KOPT-K1 (cell line): ENCODE measurements at regions not wholly inside any gene's neighbourhood (a gene's known extent, or its start where the extent isn't known, plus 50 kb on each side); places are given as distances from the start of the nearest gene placed in this dataset.

Source experiments
- H3K27ac ChIP-seq: fragments of 200-600 bp; sonication (generic); 2 replicates; pipeline ENCODE4 v1.5.1; 2016; ENCODE audit warnings: antibody characterized with exemption, mild to moderate bottlenecking, low read depth, low read length; ENCODE audit not compliant: poor library complexity, severe bottlenecking
- H3K36me3 ChIP-seq: fragments of 200-600 bp; sonication (generic); 2 replicates; pipeline ENCODE4 v1.5.1; 2017; ENCODE audit warnings: antibody characterized with exemption, mild to moderate bottlenecking, low read length, moderate library complexity; ENCODE audit not compliant: insufficient read depth
- H3K9me3 ChIP-seq: fragments of 200-600 bp; sonication (generic); 2 replicates; pipeline ENCODE4 v1.5.1; 2017; ENCODE audit warnings: antibody characterized with exemption, low read length, mild to moderate bottlenecking; ENCODE audit not compliant: insufficient read depth, poor library complexity, severe bottlenecking

DNA sequence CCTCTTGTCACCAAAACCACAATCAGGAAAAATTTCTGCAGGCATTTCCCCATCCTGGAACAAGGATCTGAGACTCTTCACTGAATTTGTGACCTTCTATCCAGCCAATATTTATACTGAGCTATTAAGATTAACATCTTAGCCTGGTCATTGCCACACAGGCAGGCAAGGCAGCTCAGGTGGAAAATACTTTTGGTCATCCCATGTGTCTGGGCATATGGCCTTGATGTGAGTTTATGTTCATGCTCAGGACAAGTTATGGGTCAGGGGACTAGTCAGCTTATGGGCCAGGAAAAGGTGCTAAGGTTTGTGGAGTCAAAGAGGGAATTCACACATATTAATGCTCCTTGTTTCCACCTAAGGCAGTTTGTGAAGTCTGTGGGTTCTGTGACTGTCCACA is 124.3 kb upstream of the TOP3B start:
- no peak overlapping the region for H3K27ac ChIP-seq
- no peaks in the 10 kb centered on the region for H3K9me3 ChIP-seq
- H3K36me3 ChIP-seq: no peaks in the 10 kb centered on the region

DNA sequence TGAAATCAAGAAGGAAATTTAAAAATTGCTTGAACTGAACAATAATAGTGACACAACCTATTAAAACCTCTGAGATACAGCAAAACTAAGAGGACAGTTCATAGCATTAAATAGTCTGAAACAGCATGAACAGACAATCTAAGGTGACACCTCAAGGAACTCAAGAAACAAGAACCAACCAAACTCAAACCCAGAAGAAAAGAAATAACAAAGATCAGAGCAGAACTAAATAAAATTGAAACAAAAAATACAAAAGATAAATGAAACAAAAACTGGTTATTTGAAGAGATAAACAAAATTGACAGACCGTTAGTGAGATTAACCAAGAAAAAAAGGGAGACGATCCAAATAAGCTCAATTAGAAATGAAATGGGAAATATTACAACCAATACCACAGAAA is 122.8 kb upstream of the TOP3B start:
- H3K9me3 ChIP-seq: no peaks in the 10 kb centered on the region
- H3K36me3 ChIP-seq: no peaks in the 10 kb centered on the region
- no peak overlapping the region for H3K27ac ChIP-seq

DNA sequence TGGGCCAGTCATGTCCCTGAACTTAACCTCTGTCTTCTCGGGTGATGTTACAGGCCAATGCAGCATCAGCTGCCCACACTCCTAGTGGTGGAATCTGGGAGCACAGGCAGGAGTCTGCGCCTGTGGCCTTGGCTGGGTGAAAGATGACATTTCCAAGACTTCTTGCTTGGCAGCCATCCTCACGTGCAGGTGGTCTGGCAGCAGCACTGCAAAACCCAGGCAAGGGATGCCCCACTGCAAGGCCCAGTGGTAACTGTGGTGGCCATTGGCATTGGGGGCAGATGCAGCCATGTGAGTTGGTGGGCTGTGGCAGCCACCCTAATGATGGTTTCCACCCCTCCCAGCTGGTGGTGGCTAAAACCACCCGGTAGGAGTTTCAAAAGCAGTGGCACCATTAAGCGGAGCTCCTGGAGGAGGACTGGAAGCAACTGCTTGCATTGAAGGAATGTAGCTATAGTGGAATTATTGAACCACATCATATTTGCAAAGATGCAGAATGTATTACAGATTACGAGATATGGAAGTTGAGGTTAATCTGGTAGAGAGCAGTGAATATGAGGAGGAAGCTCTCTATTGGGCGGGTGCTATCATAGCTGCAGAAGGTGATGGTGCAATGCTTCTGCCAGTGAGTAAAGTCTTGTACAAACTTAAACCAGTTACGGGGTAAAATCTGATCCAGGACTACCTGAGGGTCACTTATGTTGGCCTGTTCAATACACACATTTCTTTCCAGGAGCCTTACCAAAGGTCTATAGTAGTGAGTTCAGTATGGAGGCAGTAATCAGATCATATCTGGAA is 120.7 kb upstream of the TOP3B start:
- H3K9me3 ChIP-seq: no peaks in the 10 kb centered on the region
- H3K36me3 ChIP-seq: no peaks in the 10 kb centered on the region
- no peak overlapping the region for H3K27ac ChIP-seq

DNA sequence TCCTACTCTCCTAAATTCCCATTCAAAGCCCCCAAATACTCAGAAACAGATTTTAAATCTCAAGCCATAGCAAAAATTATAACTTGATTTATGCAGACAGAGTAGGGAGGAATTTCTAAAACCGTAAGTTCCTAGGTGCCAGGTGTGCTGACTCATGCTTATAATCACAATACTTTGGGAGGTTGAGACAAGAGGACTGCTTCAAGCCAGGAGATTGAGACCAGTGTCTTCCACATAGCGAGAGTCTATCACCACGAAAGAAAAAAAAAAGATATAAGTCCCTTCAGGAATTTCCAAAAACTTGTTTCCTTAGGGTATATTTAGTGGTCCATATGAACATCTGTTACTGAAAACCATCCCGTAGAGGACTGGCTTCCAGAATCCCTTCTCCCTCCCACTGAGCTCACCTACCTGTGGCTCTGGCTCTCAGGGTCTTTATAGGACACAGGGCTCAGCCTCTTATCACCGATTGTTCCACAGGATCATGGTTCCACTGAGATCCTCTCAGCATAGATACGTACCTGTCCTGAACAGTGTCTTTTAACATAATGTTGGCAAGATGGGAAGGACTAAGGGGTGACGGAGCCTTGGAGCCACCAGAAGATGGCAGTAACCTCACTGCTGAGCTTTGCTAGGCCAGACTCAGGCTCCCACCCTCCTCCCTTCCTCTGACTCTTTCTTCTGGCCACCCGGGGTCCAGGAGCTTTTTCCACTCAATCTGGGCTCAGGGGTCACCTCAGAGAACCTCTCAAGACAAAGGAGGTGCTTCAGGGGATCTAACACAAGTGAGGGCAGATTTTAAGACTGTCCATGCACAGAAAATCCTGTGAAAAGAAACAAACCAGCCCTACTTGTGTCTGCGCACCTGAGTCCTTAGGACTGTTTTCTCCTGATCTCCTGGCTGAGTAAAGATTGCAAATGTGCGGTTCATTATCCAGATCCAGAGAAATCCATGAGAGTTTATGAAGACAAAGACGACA is 117.5 kb upstream of the TOP3B start:
- H3K36me3 ChIP-seq: no peaks in the 10 kb centered on the region
- H3K9me3 ChIP-seq: no peaks in the 10 kb centered on the region
- H3K27ac ChIP-seq: no peak overlapping the region

DNA sequence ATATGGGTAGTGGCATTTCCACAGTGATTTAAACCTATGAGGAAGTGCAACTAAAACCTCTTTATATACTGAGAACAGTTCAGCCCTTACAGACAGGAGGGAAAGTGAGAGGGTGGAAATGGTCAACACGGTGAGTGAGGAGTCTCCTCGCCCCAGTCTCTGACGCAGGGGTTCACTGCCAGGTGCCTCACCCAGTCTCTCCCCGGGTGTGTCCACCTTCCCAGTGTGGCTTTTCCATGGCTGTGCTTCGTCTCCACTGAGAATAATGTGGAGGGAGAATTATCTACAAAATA is 116.6 kb upstream of the TOP3B start:
- Histone ChIP-seq H3K27ac (no peak overlapping the region), H3K9me3 (no peaks in the 10 kb centered on the region), H3K36me3 (no peaks in the 10 kb centered on the region)

DNA sequence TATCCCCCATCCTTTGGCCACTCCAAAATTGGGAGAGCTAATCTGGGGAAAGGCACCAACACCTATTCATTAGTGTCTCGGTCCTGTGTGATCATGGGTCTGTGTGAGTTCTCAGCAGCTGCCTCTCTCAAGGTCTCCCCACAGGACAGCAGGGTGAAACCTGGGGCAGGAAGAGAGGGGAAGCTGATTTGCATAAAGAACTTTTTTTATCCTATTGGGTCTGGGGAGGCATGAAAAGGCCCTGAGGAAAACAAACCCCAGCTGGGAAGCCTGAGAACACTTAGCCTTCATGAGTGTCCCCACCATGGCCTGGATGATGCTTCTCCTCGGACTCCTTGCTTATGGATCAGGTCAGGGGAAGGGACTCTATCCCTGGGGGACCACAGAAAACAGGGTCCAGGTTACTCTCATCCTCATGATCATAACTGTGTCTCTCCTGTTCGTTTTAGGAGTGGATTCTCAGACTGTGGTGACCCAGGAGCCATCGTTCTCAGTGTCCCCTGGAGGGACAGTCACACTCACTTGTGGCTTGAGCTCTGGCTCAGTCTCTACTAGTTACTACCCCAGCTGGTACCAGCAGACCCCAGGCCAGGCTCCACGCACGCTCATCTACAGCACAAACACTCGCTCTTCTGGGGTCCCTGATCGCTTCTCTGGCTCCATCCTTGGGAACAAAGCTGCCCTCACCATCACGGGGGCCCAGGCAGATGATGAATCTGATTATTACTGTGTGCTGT is 116.0 kb upstream of the TOP3B start:
- H3K27ac ChIP-seq: no peak overlapping the region
- no peaks in the 10 kb centered on the region for H3K36me3 ChIP-seq
- H3K9me3 ChIP-seq: no peaks in the 10 kb centered on the region

DNA sequence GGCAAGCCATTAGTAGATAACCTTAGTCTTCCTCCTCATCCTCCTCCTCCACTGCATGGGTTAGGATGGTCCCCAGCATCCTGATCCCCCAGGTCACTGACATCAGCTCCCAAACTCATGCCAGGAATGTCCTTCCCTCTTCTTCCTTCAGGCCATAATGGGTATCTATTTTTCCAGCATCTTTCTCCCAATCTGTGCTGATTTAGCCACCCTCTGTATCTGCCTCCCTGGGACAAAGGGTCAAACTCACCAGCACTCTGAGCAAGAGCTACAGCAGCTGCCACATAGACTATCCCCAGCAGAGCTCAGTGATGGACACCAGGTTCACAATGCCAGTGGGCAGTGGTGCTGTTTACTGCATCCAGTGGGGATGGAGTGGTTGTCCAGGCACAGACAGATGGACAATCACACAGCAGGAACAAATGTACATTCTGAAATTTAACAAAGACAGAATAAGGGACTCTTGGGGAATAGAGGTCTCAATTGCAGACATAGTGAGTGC is 115.2 kb upstream of the TOP3B start:
- no peak overlapping the region for H3K27ac ChIP-seq

DNA sequence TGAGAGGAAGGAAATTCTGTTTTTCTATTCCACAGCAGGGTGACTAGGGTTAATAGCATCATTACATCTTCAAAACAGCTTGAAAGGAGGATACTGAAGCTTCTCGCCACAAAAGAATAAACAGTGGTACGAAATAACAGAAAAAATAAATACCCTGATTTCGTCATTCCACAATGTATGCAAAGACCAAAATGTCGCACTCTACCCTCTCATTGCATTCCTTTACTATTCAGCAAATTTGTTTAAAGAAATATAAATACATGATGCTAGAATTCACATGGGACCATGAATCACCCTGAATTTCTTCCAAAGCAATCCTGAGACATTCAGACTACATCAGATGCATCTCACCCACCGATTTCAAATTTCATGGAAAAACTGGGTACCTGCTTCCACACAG is 112.3 kb upstream of the TOP3B start:
- Histone ChIP-seq H3K36me3 (no peaks in the 10 kb centered on the region), H3K27ac (no peak overlapping the region), H3K9me3 (no peaks in the 10 kb centered on the region)

More for the DNA sequence above, 115.2 kb upstream of the TOP3B start:
- no peaks in the 10 kb centered on the region for H3K9me3 ChIP-seq
- no peaks in the 10 kb centered on the region for H3K36me3 ChIP-seq

DNA sequence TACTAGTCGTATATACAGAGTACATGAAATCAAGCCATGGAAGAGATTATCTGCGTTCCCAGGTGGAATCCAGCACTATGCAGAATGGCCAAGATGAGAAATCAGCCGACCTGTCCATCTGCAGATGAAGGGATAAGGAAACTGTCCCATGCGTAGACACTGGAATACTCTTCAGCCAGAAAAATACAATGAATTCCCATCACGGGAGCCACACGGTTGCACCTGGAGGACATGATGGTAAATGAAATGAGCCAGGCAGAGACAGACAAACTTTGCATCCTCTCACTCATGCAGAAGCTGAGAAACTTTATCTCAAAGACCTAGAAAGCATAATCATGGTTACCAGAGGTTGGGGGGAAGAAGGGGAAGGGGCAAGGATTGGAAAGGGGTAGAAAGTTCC is 111.9 kb upstream of the TOP3B start:
- no peaks in the 10 kb centered on the region for H3K9me3 ChIP-seq
- no peaks in the 10 kb centered on the region for H3K36me3 ChIP-seq
- H3K27ac ChIP-seq: no peak overlapping the region

DNA sequence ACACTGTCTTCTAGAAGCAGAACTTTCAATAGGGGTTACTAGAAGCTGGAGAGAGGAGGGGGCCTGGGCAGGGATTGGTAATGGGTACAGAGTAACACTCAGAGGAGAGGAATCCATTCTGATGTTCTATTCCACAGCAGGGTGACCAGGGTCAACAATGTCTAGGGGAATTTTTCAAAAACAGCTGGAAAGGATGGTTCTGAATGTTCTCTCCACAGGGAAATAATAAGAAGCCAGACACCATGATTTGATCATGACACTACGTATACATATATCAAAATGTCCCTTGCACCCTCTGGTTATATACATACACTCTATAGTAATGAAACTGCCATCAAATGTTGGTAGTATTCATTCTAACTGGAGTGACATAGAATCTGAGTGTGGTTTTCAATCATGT is 111.2 kb upstream of the TOP3B start:
- no peak overlapping the region for H3K27ac ChIP-seq
- H3K9me3 ChIP-seq: no peaks in the 10 kb centered on the region
- no peaks in the 10 kb centered on the region for H3K36me3 ChIP-seq

DNA sequence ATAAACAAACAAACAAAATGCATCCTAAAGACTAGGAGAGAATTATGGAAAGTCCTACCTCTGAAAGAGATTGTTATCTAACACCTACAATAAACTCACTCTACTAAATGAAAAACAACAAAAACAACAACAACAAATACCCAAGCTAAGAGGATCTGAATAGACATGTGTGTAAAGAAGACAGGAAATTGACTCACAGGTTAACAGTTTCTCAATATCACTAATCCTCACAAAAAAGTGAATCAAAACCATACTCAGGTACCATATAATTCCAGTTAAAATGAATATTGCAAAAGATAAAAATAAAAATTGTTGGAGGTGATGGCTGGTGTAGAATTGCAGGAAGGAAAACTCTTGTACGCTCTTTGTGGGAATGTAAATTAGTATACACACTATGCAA is 110.4 kb upstream of the TOP3B start:
- no peaks in the 10 kb centered on the region for H3K36me3 ChIP-seq
- no peaks in the 10 kb centered on the region for H3K9me3 ChIP-seq
- H3K27ac ChIP-seq: no peak overlapping the region

DNA sequence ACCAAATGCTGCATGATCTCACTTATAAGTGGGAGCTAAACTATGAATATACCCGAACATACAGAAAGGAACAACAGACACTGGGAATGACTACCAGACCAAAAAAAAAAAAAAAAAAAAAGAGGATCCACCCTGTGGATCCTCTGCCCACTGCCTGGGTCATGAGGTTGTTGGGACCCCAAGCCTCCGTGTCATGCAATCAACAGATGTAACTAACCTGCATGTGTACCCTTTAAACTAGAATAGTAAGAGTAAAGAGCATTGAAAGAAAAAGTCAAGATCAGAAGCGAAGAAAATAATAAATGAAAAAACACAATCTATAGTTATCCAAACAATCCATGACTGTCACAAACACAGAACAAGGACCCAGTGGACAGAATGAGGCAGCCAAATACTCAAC is 109.5 kb upstream of the TOP3B start:
- Histone ChIP-seq H3K9me3 (no peaks in the 10 kb centered on the region), H3K36me3 (no peaks in the 10 kb centered on the region), H3K27ac (no peak overlapping the region)

DNA sequence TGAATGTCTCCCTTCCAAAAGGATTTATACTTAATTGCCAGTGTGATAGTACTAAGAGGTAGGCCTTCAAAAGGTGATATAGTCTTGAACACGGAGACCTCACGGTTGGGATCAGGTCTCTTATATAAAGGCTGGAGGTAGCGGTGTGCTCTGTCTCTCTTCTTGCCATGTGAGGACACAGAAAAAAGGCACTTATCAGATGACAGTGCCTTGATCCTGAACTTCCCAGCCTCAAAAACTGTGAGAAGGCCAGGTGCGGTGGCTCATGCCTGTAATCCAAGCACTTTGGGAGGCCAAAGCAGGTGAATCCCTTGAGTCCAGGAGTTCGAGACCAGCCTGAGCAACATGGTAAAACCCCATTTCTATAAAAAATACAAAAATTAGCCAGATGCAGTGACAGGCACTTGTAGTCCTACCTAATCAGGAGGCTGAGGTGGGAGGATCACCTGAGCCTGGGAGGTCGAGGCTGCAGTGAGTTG is 108.9 kb upstream of the TOP3B start:
- Histone ChIP-seq H3K9me3 (no peaks in the 10 kb centered on the region), H3K36me3 (no peaks in the 10 kb centered on the region), H3K27ac (no peak overlapping the region)

DNA sequence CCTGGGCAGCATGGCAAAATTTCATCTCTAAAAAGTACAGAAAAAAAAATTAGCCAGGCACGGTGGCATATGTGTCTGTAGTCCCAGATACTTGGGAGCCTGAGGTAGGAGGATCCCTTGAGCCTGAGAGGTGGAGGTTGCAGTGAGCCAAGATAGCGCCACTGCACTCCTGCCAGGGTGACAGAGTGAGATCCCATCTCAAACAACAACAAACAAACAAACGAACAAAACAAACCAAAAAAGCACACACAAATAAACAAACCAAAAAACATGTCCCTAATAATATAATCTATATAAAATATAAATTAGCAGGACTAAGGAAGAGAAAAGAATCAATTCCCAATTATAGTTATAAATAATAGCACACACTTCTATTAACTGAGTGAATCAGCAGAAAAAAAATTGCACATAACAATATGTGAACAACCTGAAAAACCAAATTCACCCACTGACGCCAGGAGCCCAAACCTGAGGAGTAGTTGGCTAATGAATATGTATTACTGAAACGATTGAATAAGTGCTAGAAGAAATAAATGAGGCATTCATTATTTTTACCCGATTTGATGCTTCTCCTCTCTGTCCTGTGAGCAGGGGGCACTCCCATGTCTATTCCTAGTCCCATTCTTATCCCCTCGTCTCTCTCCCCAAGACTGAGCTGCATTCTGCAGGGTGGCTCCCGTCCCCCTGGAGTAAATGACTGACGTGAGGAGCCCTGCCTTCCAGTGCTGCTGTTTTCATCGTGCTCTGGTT is 108.2 kb upstream of the TOP3B start:
- Histone ChIP-seq H3K36me3 (no peaks in the 10 kb centered on the region), H3K9me3 (no peaks in the 10 kb centered on the region), H3K27ac (no peak overlapping the region)
